GM18502 (cell line): ENCODE measurements at regions not wholly inside any gene's neighbourhood (a gene's known extent, or its start where the extent isn't known, plus 50 kb on each side); places are given as distances from the start of the nearest gene placed in this dataset.

ENCODE experiments used
- ATAC-seq: cut with Tn5 transposase; IDR thresholded peaks from one replicate; pipeline ENCODE4 v1.9.1; 2021; ENCODE audit warnings: mild to moderate bottlenecking; ENCODE audit not compliant: unreplicated experiment, poor library complexity

- ATAC-seq, result no peak
Measured at GRCh38 chr9:16265688-16266087, 604.8 kb downstream of the BNC2 start.

DNA sequence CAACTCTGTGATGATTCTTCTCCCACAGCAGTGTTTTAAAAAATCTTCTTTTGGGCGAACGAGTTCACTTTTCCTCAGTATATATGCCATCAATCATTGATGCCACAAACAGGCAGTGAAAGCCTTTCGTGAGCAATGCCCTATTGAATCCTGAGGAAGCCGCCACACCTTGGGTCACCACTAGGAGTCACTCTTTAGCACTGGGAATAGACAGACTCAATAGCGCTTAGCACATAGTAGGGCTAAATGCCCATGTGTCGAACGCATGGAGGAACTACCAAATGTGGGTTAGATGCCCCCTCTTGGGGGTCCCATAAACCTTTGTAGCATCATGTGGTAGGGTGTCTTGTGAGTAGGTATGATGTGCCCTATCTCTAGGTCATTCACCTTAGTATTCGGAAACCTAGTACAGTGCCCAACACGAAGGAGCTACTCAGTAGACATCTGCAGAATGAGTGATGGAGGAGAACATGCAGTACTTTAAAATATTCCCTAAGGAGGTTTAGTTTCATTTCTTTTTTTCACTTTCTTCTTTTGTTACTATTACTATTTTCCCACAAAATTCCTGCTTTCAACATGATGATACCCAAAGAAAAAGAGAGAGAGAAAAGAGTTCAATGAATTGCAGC lies 603.7 kb downstream of the BNC2 start:
- no peak for ATAC-seq

DNA sequence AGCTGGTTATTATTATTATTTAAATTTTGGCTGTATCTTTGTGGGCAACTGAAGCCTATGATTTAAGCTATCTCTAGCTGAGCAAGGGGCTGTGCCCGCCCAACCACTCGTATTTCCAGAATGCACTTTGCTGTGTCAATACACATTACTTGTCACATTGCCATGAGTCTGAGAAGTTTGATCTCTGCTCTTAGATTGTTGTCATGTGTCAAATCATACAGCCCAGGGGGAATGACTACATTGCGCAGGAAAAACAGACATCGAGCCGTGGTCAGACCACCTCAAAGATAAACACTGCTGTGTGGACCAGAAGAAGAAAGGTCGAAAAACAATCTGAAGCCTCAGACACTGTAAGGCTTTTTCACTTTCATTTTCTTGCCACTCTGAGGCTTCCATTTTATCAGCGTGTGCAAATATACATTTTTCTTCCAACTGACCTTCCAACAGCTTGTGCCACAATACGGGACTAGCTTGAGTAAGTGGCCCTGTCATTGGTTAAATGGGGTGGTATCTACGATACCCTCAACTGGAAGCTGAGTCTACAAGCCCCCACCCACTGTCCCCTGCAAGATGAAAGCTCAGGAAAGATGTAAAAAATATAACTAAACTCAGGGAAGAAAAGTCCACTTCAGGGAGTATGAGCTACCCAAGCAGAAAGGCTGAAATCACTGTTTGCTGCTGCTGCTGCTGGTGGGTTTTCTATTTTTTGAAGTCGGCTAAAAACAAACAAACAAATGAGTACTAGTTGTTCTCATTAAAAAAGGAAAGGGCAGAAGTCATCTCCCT lies 603.0 kb downstream of the BNC2 start:
- ATAC-seq, result no peak

DNA sequence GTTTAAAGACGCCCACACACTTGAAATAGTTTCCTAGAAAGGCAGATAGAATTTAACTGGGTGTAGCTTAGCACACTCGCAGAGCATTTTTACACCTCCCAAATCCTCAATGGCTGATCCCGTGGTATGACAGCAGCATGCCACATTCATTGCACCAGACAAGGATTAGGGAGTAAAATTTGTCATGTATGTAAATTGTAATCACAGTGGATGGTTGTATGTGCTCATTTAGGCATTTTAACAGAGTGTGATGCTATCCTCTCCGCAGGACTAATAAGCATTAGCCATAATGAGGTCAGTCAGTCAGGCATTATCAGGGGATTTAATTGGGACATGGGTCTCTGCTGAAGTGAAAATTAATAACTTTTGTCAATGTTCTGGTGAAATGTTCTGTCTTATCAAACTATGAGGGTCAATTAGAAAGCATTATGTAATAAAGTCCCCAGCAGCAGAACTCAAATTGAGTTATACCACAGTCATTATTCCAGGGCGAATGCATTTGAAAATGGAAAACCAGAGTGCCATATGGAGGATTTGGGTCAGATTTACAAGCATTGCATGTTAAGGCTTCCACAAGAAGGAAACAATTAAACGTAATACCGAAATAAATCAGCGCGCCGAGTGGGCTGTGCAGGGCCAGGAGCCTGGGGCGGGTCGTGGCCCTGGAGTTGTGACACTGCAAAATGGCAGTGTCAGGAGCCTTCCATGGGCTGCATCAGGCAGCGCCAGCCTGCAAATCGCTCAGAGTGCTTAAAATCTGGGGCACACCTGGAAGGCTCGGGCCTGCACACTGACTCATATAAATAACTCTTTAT lies 602.2 kb downstream of the BNC2 start:
- no peak for ATAC-seq

DNA sequence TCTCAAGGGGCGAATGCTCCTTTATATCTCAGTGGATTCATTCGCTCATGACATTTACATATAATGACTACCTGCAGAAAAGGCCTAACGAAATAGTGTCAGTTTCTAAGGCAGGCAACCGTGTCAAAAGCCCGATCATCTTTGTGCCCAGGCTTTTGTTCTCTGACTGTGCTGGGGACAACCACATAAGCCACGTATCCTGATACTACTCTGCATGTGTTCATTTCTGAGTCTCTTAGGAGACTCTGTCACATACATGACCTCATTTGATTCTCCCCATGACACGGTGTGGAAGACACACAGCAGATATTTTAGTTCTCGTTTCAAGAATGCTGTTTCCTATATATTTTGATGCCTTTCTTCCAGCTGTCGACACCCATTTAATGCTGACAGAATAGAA lies 598.5 kb downstream of the BNC2 start:
- no peak for ATAC-seq

DNA sequence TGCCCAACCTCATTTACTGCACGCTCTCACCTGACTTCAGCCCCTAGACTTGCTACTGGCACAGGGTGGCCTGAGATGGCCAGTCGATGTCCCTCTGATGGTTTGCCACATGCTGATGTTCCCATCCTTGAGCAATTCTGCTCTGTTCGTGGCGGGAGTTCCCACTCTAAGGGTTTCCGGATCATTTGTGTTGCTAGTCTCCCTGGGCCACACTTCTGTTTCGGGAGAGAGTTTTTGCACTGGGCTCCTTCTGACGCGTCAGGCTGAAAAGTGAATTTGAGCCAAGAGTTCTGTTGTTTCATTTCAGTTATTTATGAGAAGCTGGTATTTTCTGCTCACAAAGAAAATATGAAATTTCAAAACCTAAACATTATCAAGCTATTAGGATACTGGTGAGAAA lies 597.7 kb downstream of the BNC2 start:
- no peak for ATAC-seq

GRCh38 chr9:16275795-16276624 lies 594.5 kb downstream of the BNC2 start:
- no peak for ATAC-seq

DNA sequence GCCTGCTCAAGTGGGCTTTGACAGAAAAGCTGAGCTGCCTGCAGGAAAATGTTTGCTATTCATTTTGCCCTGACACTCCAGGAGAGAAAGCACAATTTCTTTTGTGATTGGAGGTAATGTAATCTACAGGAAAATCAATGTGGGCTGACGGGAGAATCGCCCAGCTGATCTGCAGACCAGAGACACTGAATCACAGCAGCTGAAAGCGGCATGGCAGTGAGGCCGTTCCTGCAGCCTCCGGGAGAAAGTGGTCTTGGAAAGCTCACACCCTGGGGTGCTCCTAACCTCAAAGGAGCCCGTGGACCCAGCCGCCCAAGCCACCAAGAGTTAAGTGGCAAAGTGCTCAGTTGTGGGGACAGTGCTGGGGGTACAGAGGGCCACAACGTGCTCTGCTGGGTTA lies 593.6 kb downstream of the BNC2 start:
- no peak for ATAC-seq

DNA sequence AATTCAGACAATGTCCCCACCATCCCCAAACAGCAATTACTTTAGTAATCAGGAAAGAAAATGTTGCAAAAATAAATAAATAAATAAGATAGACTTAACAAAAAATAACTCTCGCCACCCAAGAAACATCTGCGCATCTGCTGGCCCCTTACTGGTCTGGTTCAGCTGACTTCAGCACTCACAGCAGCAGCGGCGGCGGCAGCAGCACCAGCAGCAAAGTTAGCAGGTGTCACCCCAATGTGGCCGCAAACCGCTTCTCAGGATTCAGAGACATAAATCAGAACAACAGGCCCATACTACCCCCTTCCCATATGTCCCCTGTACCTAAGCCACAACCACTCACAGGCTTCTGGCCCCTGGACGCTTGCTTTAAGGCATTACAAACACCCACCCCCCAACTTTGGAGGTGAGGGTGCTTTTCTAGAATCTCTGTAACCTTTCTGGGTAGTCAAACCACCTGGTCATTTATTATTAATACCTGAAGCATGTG lies 593.0 kb downstream of the BNC2 start:
- ATAC-seq, result no peak

DNA sequence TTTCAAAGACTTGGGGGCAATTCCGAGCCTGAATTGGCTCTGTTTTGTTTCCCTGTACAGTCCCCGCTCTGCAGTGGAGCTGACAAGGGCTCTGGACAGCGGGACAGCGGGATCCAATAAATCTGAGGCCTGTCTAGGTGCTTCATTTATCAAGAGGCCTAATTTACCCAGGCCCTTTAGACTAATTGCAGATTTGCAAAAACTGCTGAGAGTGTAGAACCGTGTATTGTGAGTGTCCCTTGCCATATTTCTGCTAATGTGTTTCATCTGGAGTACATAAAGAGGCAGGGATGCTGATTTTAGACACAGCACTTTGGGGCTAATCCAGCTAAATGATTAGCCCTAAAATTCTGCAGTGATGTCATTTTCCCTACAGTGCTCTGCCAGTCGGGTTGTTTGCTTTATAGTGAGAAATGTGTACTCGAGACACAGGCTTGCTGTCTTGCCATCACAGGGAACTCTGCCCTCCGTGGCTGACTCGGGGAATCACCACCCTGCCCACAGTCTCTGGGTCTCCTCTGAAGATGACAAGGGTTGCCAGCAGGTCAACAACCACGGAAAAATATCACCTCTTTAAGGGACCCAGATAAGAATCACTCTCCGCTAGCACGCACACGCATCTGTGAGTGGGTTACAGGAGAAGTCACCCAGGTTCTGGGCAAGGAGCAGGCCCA lies 592.0 kb downstream of the BNC2 start:
- ATAC-seq, result no peak

- no peak for ATAC-seq
Measured at GRCh38 chr9:16281707-16282106, 588.8 kb downstream of the BNC2 start.

- ATAC-seq, result no peak
Measured at GRCh38 chr9:16282216-16282615, 588.3 kb downstream of the BNC2 start.

DNA sequence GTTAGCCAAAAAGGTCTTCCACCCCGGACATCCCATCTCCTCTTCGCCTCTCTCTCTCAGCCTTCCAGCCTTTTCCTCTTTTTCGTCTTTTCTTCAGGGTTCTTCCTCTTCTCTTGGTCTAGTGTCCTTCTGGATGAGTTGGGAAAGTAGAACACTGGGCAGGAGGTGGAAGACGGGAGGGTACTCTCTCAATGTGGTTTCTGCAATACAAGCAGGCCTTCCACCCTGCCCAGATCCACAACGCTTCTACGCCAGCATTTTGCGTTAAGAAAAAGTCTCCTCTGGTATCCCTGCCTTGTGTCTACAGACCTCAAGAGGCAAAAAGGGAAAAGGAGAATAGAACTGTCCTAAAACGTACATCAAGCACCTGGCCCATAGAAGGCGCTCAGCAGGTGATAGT lies 587.8 kb downstream of the BNC2 start:
- no peak for ATAC-seq

DNA sequence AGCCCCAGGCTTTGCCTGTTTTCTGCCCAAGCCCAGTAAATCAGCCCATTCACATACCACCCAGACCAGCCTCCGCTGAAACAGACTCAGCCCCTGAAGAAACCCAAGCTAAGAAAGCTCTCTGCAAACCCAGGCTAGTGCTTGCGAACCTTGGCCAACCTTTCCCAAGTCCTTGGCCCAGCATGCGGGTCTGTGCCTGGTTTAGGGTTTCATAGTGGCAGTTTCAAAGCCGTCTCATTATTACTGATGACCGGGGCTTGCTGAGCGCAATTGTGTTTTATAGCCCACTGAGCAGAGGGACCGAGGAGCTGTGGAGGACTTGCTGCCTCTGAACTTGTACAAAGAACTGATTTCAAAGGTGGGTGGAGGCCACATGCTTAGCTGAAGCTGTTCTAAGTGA lies 584.3 kb downstream of the BNC2 start:
- ATAC-seq, result no peak

DNA sequence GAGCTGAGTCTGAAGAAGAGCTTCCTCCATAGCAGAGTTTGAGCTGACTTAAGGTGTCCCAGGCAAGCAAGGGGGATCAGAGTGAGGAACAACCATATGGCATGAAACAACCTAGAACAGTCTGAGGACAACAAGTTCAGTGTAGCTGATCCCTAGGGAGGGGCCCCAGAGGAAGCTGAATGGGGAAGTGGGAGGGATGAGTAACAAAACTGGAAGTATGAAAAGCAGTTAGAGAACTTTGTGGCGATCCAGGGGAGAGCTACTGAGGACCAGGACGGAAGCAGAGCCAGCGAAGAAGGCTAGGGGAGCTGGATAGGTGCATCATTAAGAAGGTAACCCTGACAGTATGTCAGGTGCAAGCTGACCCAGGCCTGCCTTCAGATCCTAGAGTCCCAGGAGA lies 580.8 kb downstream of the BNC2 start:
- ATAC-seq, result no peak

- no peak for ATAC-seq
Measured at GRCh38 chr9:16290169-16290568, 580.3 kb downstream of the BNC2 start.

DNA sequence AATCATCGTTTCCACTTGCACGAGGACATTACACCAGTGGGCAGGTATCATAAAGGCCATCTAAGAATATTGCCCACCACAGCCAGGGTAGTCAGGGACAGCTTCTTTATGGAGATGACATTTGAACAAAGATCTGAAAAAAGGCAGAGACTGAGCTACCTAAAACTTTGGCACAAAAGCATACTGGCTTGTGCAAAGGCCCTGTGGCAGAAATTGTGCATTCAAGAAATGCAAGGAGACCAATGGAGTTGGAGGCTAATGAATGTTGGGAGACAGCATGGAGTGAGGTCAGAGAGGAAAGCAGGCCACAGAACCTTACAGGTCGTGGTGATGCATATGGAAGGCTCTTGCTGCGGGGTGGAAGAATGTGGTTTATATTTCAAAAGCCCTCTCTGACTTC lies 578.5 kb downstream of the BNC2 start:
- ATAC-seq, result no peak

DNA sequence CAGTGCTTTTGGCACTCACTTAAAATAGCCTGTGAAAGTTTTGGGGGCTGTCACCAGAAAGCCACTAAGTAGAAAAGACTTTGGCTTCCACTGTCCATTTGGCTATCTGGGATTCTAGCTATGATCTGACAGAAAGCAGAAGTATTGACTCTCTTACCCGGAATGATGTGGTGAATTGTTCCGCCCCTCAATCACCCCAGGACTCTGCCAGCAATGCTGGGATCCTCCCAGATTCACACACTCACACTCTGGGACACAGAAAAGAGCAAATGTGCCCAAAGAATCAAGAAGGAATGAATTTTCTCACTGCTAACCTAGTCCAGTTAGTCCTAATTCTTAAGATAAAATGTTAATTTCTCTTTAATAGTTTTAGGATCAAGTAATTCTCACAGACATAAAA lies 576.9 kb downstream of the BNC2 start:
- no peak for ATAC-seq

DNA sequence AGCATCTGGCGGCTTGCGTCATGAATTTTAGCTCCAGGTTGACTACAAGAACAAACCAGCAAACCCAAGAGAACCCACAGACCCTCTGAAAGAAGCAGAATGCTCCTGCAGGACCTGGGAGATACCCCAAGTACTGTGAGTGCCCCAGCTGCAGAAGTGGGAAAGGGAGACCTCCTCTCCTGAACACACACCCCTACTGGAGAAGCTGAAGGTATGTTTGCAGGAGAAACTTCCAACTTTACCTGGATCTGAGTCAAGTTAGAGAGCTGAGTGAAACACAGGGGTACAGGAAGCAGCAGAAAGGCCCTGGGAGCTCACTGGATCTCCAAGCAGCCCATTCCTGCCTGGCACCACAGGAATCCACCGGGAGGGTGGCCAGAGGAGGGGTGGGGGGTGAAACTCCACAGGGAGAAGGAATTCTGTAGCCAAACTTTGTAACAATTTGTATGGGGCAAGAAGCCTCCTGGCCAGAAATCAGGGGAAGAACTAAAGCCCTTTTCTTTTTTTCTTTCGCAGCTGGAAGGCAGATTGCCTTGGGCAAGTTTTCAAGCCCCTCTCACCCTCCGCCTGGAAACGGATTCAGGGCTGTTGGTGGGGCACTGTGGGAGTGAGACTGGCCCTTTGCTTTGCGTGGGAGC lies 576.2 kb downstream of the BNC2 start:
- no peak for ATAC-seq
